HEK293 (cell line): ENCODE measurements at regions not wholly inside any gene's neighbourhood (a gene's known extent, or its start where the extent isn't known, plus 50 kb on each side); places are given as distances from the start of the nearest gene placed in this dataset.

ENCODE experiments used
- CTCF ChIA-PET: fragments of 350-600 bp; formaldehyde crosslinking; extraction: SDS; loops from one replicate; lab custom pipeline; 2021; ENCODE audit warnings: antibody characterized with exemption; lab: Yijun Ruan, JAX
- POLR2A ChIA-PET: fragments of 300-600 bp; formaldehyde crosslinking; extraction: SDS; loops from one replicate; lab custom pipeline; 2020; ENCODE audit warnings: antibody characterized with exemption, inconsistent platforms; lab: Yijun Ruan, JAX
- H3K27ac ChIP-seq: fragments of 200-500 bp; sonication (Bioruptor generic); 2 replicates; pipeline ENCODE4 v1.5.1; 2014; ENCODE audit warnings: low read depth, low read length, control low read depth, inconsistent platforms; ENCODE audit errors: extremely low read depth
- H3K36me3 ChIP-seq, 2 experiments: fragments of 200-500 bp in 1 of 2; sonication (Bioruptor generic) in 1 of 2; 1 replicate in 1 of 2; 2 replicates in 1 of 2; pipeline ENCODE4 v1.5.1; 2014 to 2017; ENCODE audit warnings: inconsistent platforms in 2 of 2, low read length in 2 of 2; ENCODE audit not compliant: control insufficient read depth in 2 of 2, insufficient read depth in 1 of 2
- H3K4me1 ChIP-seq: fragments of 200-500 bp; sonication (Bioruptor generic); 2 replicates; pipeline ENCODE4 v1.5.1; 2014; ENCODE audit warnings: mild to moderate bottlenecking, low read length, inconsistent platforms; ENCODE audit not compliant: control insufficient read depth, insufficient read depth
- H3K4me3 ChIP-seq: 2 replicates; pipeline ENCODE4 v1.5.1; 2011; ENCODE audit warnings: low read depth, mild to moderate bottlenecking, control low read depth, low read length, moderate library complexity
- H3K9me3 ChIP-seq: fragments of 200-500 bp; sonication (Bioruptor generic); 2 replicates; pipeline ENCODE4 v1.5.1; 2014; ENCODE audit warnings: low read depth, low read length, inconsistent platforms; ENCODE audit not compliant: control insufficient read depth, insufficient read depth
- BCL11A ChIP-seq: fragments of 450-650 bp; formaldehyde crosslinking; IDR thresholded peaks from 2 replicates; pipeline ENCODE4 v1.5.1; 2016; ENCODE audit warnings: low read depth, missing biosample characterization, missing genetic modification characterization
- CTCF ChIP-seq: fragments of 450-650 bp; formaldehyde crosslinking; IDR thresholded peaks from 2 replicates; pipeline ENCODE4 v1.5.1; 2016; ENCODE audit warnings: missing biosample characterization, missing genetic modification characterization
- RBAK ChIP-seq: fragments of 450-650 bp; formaldehyde crosslinking; IDR thresholded peaks from 2 replicates; pipeline ENCODE4 v1.5.1; 2016; ENCODE audit warnings: missing biosample characterization, missing genetic modification characterization
- SETDB1 ChIP-seq: IDR thresholded peaks from one replicate; pipeline ENCODE4 v1.6.1; 2017; ENCODE audit warnings: mild to moderate bottlenecking, low read length, moderate library complexity, mixed read lengths; ENCODE audit not compliant: insufficient read length
- ZBTB26 ChIP-seq: fragments of 450-650 bp; formaldehyde crosslinking; optimal IDR thresholded peaks from 2 replicates; pipeline ENCODE3; 2016; ENCODE audit warnings: missing biosample characterization, mild to moderate bottlenecking, missing genetic modification characterization
- ZNF19 ChIP-seq: fragments of 450-650 bp; formaldehyde crosslinking; IDR thresholded peaks from 2 replicates; pipeline ENCODE4; 2016; ENCODE audit warnings: missing biosample characterization, missing genetic modification characterization, low read depth
- ZNF248 ChIP-seq: fragments of 450-650 bp; formaldehyde crosslinking; IDR thresholded peaks from 2 replicates; pipeline ENCODE4 v1.5.1; 2017; ENCODE audit warnings: missing biosample characterization, missing genetic modification characterization
- ZNF354C ChIP-seq: fragments of 450-650 bp; formaldehyde crosslinking; IDR thresholded peaks from 2 replicates; pipeline ENCODE4 v1.5.1; 2016; ENCODE audit warnings: missing biosample characterization, missing genetic modification characterization, low read depth, borderline replicate concordance
- ZNF501 ChIP-seq: fragments of 450-650 bp; formaldehyde crosslinking; IDR thresholded peaks from 2 replicates; pipeline ENCODE4 v1.5.1; 2016; ENCODE audit warnings: missing biosample characterization, missing genetic modification characterization
- ZNF629 ChIP-seq: fragments of 450-650 bp; formaldehyde crosslinking; IDR thresholded peaks from 2 replicates; pipeline ENCODE4 v1.5.1; 2017; ENCODE audit warnings: missing biosample characterization, missing genetic modification characterization
- ZNF654 ChIP-seq: fragments of 450-650 bp; formaldehyde crosslinking; IDR thresholded peaks from 2 replicates; pipeline ENCODE4 v1.5.1; 2016; ENCODE audit warnings: low read depth, missing biosample characterization, missing genetic modification characterization
- ZNF658 ChIP-seq: fragments of 450-650 bp; formaldehyde crosslinking; IDR thresholded peaks from 2 replicates; pipeline ENCODE4; 2016; ENCODE audit warnings: missing biosample characterization, missing genetic modification characterization
- ZNF660 ChIP-seq: fragments of 450-650 bp; IDR thresholded peaks from 2 replicates; pipeline ENCODE4 v1.5.1; 2018; ENCODE audit warnings: missing biosample characterization, mild to moderate bottlenecking, missing genetic modification characterization
- ZNF777 ChIP-seq: fragments of 450-650 bp; formaldehyde crosslinking; IDR thresholded peaks from 2 replicates; pipeline ENCODE4 v1.5.1; 2017; ENCODE audit warnings: missing biosample characterization, missing genetic modification characterization, borderline replicate concordance
- ZSCAN23 ChIP-seq: fragments of 450-650 bp; formaldehyde crosslinking; IDR thresholded peaks from 2 replicates; pipeline ENCODE4 v1.5.1; 2016; ENCODE audit warnings: missing biosample characterization, missing genetic modification characterization

- TF ChIP-seq RBAK (tag by site-specific recombination): no peak
- TF ChIP-seq ZBTB26: no peak
Measured at GRCh38 chr14:71716041-71716772, 216.0 kb upstream of the RGS6 start (continued).

- ChIA-PET POLR2A (no interaction called here), CTCF (interaction anchor here (0.7 to 4.4 kb wide), 11 partner anchors 8 to 670 kb away, joined by 3 to 23 read pairs (median 4); no protein-coding TSS in a partner anchor)
- Histone ChIP-seq H3K9me3 (no peaks in the 10 kb centered on the region), H3K36me3 (peaks cover 0 to 14% of the 10 kb centered on the region in 2 experiments; a peak in 1 of 3 replicates), H3K27ac (no peak overlapping the region)
- no peak for TF ChIP-seq ZNF658 (tag by site-specific recombination)
- peak; percentile 55 for TF ChIP-seq CTCF (tag by site-specific recombination)
- TF ChIP-seq ZNF654 (tag by site-specific recombination): peak; percentile 50
- TF ChIP-seq, all 188 proteins: peak for 2
- H3K4me3 ChIP-seq: no peak overlapping the region
- no peaks in the 10 kb centered on the region for H3K4me1 ChIP-seq
Measured at GRCh38 chr14:71720978-71721624, 211.1 kb upstream of the RGS6 start.

- CTCF ChIA-PET: interaction anchor here (0.7 to 4.4 kb wide), 4 partner anchors 29 to 530 kb away, joined by 3 to 23 read pairs (median 12); no protein-coding TSS in a partner anchor
- Histone ChIP-seq H3K36me3 (peaks cover 0 to 14% of the 10 kb centered on the region in 2 experiments; a peak in 1 of 3 replicates), H3K27ac (no peak overlapping the region)
Measured at GRCh38 chr14:71721791-71722190, 210.4 kb upstream of the RGS6 start.

GRCh38 chr14:71722885-71723284 is 209.3 kb upstream of the RGS6 start:
- no peaks in the 10 kb centered on the region for H3K9me3 ChIP-seq
- CTCF ChIA-PET: interaction anchor here (0.6 to 3.3 kb wide), 3 partner anchors 9 to 33 kb away, joined by 6 to 15 read pairs (median 7); no protein-coding TSS in a partner anchor
- POLR2A ChIA-PET: no interaction called here
- peaks cover 0 to 14% of the 10 kb centered on the region in 2 experiments; a peak in 1 of 3 replicates for H3K36me3 ChIP-seq
- H3K27ac ChIP-seq: no peak overlapping the region
- TF ChIP-seq BCL11A (tag by site-specific recombination): no peak
- TF ChIP-seq ZNF19 (tag by site-specific recombination): no peak
- TF ChIP-seq ZNF501: no peak
- no peaks in the 10 kb centered on the region for H3K4me1 ChIP-seq
- no peak overlapping the region for H3K4me3 ChIP-seq

More at GRCh38 chr14:71721791-71722190, 210.4 kb upstream of the RGS6 start:
- POLR2A ChIA-PET: no interaction called here
- Histone ChIP-seq H3K4me3 (no peak overlapping the region), H3K4me1 (no peaks in the 10 kb centered on the region), H3K9me3 (no peaks in the 10 kb centered on the region)
- no peak for TF ChIP-seq ZNF354C (tag by site-specific recombination)
- no peak for TF ChIP-seq ZNF629 (tag by site-specific recombination)
- no peak for TF ChIP-seq ZNF660 (tag by site-specific recombination)
- no peak for TF ChIP-seq RBAK (tag by site-specific recombination)
- no peak for TF ChIP-seq SETDB1
- no peak for TF ChIP-seq ZNF248 (tag by site-specific recombination)
- no peak for TF ChIP-seq ZNF777 (tag by site-specific recombination)
- TF ChIP-seq ZSCAN23 (tag by site-specific recombination): no peak
